H1 (cell line): ENCODE measurements at regions not wholly inside any gene's neighbourhood (a gene's known extent, or its start where the extent isn't known, plus 50 kb on each side); places are given as distances from the start of the nearest gene placed in this dataset.

Experiments
- CTCF ChIA-PET: fragments of 300-600 bp; sonication (Branson Sonifier 250); formaldehyde crosslinking; loops from one replicate; lab custom pipeline; 2021; ENCODE audit not compliant: partially characterized antibody; lab: Charles Lee
- POLR2A ChIA-PET: fragments of 300-600 bp; sonication (Branson Sonifier 250); formaldehyde crosslinking; loops from one replicate; lab custom pipeline; 2021; ENCODE audit warnings: inconsistent platforms; ENCODE audit not compliant: partially characterized antibody; lab: Charles Lee
- DNase-seq, 2 experiments: peaks; one replicate each; pipeline versions ENCODE4 v3.0.0 to v3.0.0-alpha.2; 2010 to 2022; ENCODE audit warnings: low spot score in 2 of 2, low read depth in 1 of 2, mixed read lengths in 1 of 2
- FAIRE-seq: peaks from 2 replicates; lab custom pipeline; 2011; peaks lifted over from hg19 to GRCh38; lab: Jason Lieb, UNC
- H2AFZ ChIP-seq: 2 replicates; pipeline ENCODE4 v1.8.1; 2012; ENCODE audit warnings: low read length, inconsistent platforms
- H2AK5ac ChIP-seq: 2 replicates; pipeline ENCODE4 v1.6.1; 2013; ENCODE audit warnings: low read depth, low read length
- H2BK120ac ChIP-seq: replicated peaks from 2 replicates; pipeline ENCODE3; 2013; ENCODE audit warnings: low read depth, low read length, inconsistent platforms
- H2BK12ac ChIP-seq: 2 replicates; pipeline ENCODE4 v1.6.1; 2013; ENCODE audit warnings: low read depth, low read length
- H2BK15ac ChIP-seq: 2 replicates; pipeline ENCODE4 v1.6.1; 2013; ENCODE audit warnings: low read length
- H2BK20ac ChIP-seq: 2 replicates; pipeline ENCODE4 v1.6.1; 2013; ENCODE audit warnings: low read length
- H2BK5ac ChIP-seq: 2 replicates; pipeline ENCODE4 v1.6.1; 2013; ENCODE audit warnings: low read depth, low read length
- H3K14ac ChIP-seq: 2 replicates; pipeline ENCODE4 v1.6.1; 2013; ENCODE audit warnings: inconsistent platforms; ENCODE audit not compliant: insufficient read length
- H3K18ac ChIP-seq: 2 replicates; pipeline ENCODE4 v1.6.1; 2013; ENCODE audit warnings: low read length; ENCODE audit errors: extremely low read depth
- H3K23ac ChIP-seq: 2 replicates; pipeline ENCODE4 v1.6.1; 2013; ENCODE audit warnings: inconsistent platforms; ENCODE audit not compliant: insufficient read length
- H3K23me2 ChIP-seq: 2 replicates; pipeline ENCODE4 v1.6.1; 2013; ENCODE audit warnings: low read depth, low read length
- H3K27ac ChIP-seq: 2 replicates; pipeline ENCODE4 v1.6.1; 2011; ENCODE audit warnings: low read depth, low read length, inconsistent platforms
- H3K27me3 ChIP-seq, 4 experiments: replicated peaks in 1 of 4; 1 replicate in 1 of 4; 2 replicates in 3 of 4; pipeline versions ENCODE4 v1.6.1 to v1.8.1; 2011 to 2013; ENCODE audit warnings: low read length in 3 of 4, mild to moderate bottlenecking in 3 of 4, inconsistent platforms in 2 of 4, mixed read lengths in 2 of 4, moderate library complexity in 1 of 4; ENCODE audit not compliant: control insufficient read depth in 3 of 4, insufficient read depth in 3 of 4; ENCODE audit errors: extremely low read depth in 1 of 4
- H3K36me3 ChIP-seq, 4 experiments: 2 replicates each; pipeline versions ENCODE4 v1.6.1 to v1.8.1; 2011 to 2013; ENCODE audit warnings: mild to moderate bottlenecking in 4 of 4, low read length in 3 of 4, moderate library complexity in 2 of 4, control low read depth in 1 of 4, inconsistent platforms in 1 of 4; ENCODE audit not compliant: insufficient read depth in 4 of 4, control insufficient read depth in 2 of 4
- H3K4ac ChIP-seq: replicated peaks from 2 replicates; pipeline ENCODE3; 2013; ENCODE audit warnings: low read length, low read depth, mixed read lengths, inconsistent platforms; ENCODE audit not compliant: insufficient read length
- H3K4me1 ChIP-seq, 4 experiments: replicated peaks in 1 of 4; 1 replicate in 1 of 4; 2 replicates in 3 of 4; pipeline versions ENCODE4 v1.6.1 to v1.8.1; 2011 to 2013; ENCODE audit warnings: low read length in 3 of 4, inconsistent platforms in 2 of 4, mixed read lengths in 1 of 4; ENCODE audit not compliant: insufficient read depth in 4 of 4, control insufficient read depth in 3 of 4
- H3K4me2 ChIP-seq, 2 experiments: 2 replicates each; pipeline versions ENCODE4 v1.6.1 to v1.8.1; 2011 to 2013; ENCODE audit warnings: low read depth in 2 of 2, low read length in 2 of 2, control low read depth in 1 of 2, inconsistent platforms in 1 of 2, mild to moderate bottlenecking in 1 of 2; ENCODE audit not compliant: insufficient read depth in 1 of 2
- H3K4me3 ChIP-seq, 4 experiments: fragments of 200-600, 300-600 bp in 1 of 4; sonication (generic), shearing (Covaris generic), sonication (Bioruptor Twin) in 1 of 4; 2 replicates each; pipeline versions ENCODE4 v1.5.1 to v1.8.1; 2011 to 2016; ENCODE audit warnings: low read length in 4 of 4, low read depth in 3 of 4, control low read depth in 2 of 4, inconsistent platforms in 2 of 4, mild to moderate bottlenecking in 2 of 4, mixed read lengths in 1 of 4, moderate library complexity in 1 of 4; ENCODE audit not compliant: insufficient read depth in 2 of 4; ENCODE audit errors: extremely low read depth in 1 of 4
- H3K56ac ChIP-seq: replicated peaks from 2 replicates; pipeline ENCODE3; 2013; ENCODE audit warnings: low read depth, mild to moderate bottlenecking, mixed read lengths, low read length, inconsistent platforms; ENCODE audit not compliant: insufficient read length
- H3K79me1 ChIP-seq: 2 replicates; pipeline ENCODE4 v1.6.1; 2013; ENCODE audit warnings: low read depth, low read length, control low read depth
- H3K79me2 ChIP-seq, 2 experiments: 2 replicates each; pipeline versions ENCODE4 v1.6.1 to v1.8.1; 2012 to 2013; ENCODE audit warnings: low read length in 2 of 2, mild to moderate bottlenecking in 2 of 2, inconsistent platforms in 1 of 2; ENCODE audit not compliant: insufficient read depth in 2 of 2, control insufficient read depth in 1 of 2
- H3K9ac ChIP-seq, 4 experiments: replicated peaks in 1 of 4; 1 replicate in 1 of 4; 2 replicates in 3 of 4; pipeline versions ENCODE4 v1.6.1 to v1.8.1; 2011 to 2013; ENCODE audit warnings: low read depth in 3 of 4, low read length in 3 of 4, control low read depth in 2 of 4, mild to moderate bottlenecking in 2 of 4, moderate library complexity in 2 of 4, inconsistent platforms in 1 of 4; ENCODE audit errors: extremely low read depth in 1 of 4
- H3K9me3 ChIP-seq, 2 experiments: 2 replicates each; pipeline versions ENCODE4 v1.6.1 to v1.8.1; 2012 to 2013; ENCODE audit warnings: mild to moderate bottlenecking in 2 of 2, moderate library complexity in 2 of 2, control low read depth in 1 of 2, inconsistent platforms in 1 of 2, low read depth in 1 of 2, low read length in 1 of 2, mixed read lengths in 1 of 2; ENCODE audit not compliant: insufficient read depth in 2 of 2
- H4K20me1 ChIP-seq, 2 experiments: replicated peaks in 1 of 2; 2 replicates each; pipeline versions ENCODE3 to v1.8.1; 2011 to 2013; ENCODE audit warnings: inconsistent platforms in 2 of 2, low read length in 2 of 2, mild to moderate bottlenecking in 1 of 2; ENCODE audit not compliant: insufficient read depth in 2 of 2, control insufficient read depth in 1 of 2
- H4K5ac ChIP-seq: 2 replicates; pipeline ENCODE4 v1.6.1; 2013; ENCODE audit warnings: low read length, low read depth, mixed read lengths, inconsistent platforms; ENCODE audit not compliant: insufficient read length
- H4K8ac ChIP-seq: 2 replicates; pipeline ENCODE4 v1.8.0; 2013; ENCODE audit warnings: mild to moderate bottlenecking, moderate library complexity, low read length, inconsistent platforms; ENCODE audit not compliant: insufficient read depth; ENCODE audit errors: extremely low read depth
- H4K91ac ChIP-seq: replicated peaks from 2 replicates; pipeline ENCODE3; 2013; ENCODE audit warnings: low read length, mixed read lengths, inconsistent platforms; ENCODE audit not compliant: insufficient read length
- CEBPB ChIP-seq: IDR thresholded peaks from 2 replicates; pipeline ENCODE4 v1.6.1; 2012; ENCODE audit warnings: low read depth, low read length
- WGBS, 2 experiments: shearing (Covaris generic) in 1 of 2; methylation state at CpG; one replicate each; pipeline versions ENCODE4 v1.1.6 to v1.1.7; 2013 to 2015; ENCODE audit warnings: low lambda C conversion rate in 2 of 2, mixed read lengths in 2 of 2, inconsistent platforms in 1 of 2, low coverage in 1 of 2, missing lambda C conversion rate in 1 of 2; ENCODE audit not compliant: insufficient replicate concordance in 2 of 2, insufficient coverage in 1 of 2, insufficient read length in 1 of 2; ENCODE audit errors: extremely low coverage in 1 of 2, missing lambda C conversion rate in 1 of 2; 5-methylcytosine and 5-hydroxymethylcytosine counted together
- TF ChIP-seq, protein P1 (sequence below): IDR thresholded peaks from 2 replicates; pipeline ENCODE4 v1.6.1; 2011; ENCODE audit warnings: low read length, improper control_type of control experiment

DNA sequence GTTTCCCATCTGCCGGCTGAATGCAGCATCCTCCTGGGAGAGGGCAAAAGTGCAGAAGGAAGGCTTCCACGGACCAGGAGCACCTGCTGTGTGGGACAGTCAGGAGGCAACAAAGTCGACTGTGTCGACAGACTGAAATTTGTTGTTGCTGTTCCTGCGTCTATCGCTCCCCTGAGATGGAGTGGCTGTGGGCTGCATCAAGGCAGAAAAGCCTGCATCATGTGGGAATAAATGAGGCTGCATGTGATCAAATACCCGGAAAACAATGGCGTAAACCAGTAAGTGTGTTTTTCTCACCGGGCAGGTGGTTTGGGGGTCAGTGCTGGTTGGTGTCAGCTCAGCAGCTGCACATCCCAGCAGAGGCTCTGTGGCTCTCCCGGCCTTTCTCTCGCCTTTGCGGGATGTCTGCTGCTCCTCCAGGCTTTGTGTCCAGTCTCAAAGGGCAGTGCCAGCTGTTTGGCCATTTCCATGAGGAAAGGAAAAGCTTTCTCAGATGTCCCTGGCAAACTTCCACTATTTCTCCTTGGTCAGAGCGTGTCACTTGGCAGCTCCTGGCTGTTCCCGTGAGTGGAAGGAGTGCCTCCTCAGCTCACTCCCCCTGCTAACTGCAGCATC, 262.4 kb downstream of the NDUFA10 start:
- Histone ChIP-seq H4K20me1 (no peaks in the 10 kb centered on the region), H3K79me1 (no peaks in the 10 kb centered on the region), H3K23ac (no peak overlapping the region), H4K8ac (no peak overlapping the region), H3K27me3 (no peaks in the 10 kb centered on the region), H3K4ac (no peak overlapping the region), H2BK20ac (no peak overlapping the region), H2AK5ac (no peak overlapping the region), H3K9me3 (0 out of 4 replicates have a peak, but pooled peaks cover 0 to 4% of the 10 kb centered on the region in 2 experiments), H2BK5ac (no peak overlapping the region), H3K4me2 (no peak overlapping the region), H4K5ac (no peak overlapping the region), H3K4me1 (peaks cover 0 to 7% (median 0%) of the 10 kb centered on the region in 4 experiments; a peak in 2 of 7 replicates), H3K36me3 (no peaks in the 10 kb centered on the region), H3K14ac (no peak overlapping the region), H2AFZ (no peak overlapping the region), H3K23me2 (no peaks in the 10 kb centered on the region), H3K4me3 (no peak overlapping the region), H4K91ac (no peak overlapping the region), H2BK12ac (no peak overlapping the region), H3K56ac (no peak overlapping the region), H3K18ac (no peak overlapping the region), H3K9ac (no peak overlapping the region), H3K27ac (no peak overlapping the region), H2BK15ac (no peak overlapping the region), H2BK120ac (no peak overlapping the region), H3K79me2 (no peaks in the 10 kb centered on the region)
- DNase-seq (no peak), FAIRE-seq (no peak)
- 90% methylated on average over 14 of the region's 14 CpGs; no CpG with 5 or more reads in 1 of the 2 experiments for WGBS, 2 experiments
- ChIA-PET CTCF (no interaction called here), POLR2A (no interaction called here)
- TF ChIP-seq CEBPB: no peak
- TF ChIP-seq, protein P1, sequence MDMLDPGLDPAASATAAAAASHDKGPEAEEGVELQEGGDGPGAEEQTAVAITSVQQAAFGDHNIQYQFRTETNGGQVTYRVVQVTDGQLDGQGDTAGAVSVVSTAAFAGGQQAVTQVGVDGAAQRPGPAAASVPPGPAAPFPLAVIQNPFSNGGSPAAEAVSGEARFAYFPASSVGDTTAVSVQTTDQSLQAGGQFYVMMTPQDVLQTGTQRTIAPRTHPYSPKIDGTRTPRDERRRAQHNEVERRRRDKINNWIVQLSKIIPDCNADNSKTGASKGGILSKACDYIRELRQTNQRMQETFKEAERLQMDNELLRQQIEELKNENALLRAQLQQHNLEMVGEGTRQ: no peak
